ENCODE measurements at regions not wholly inside any gene's neighbourhood (a gene's known extent, or its start where the extent isn't known, plus 50 kb on each side); places are given as distances from the start of the nearest gene placed in this dataset.

- TF ChIP-seq CTCF (IDR thresholded peaks at IDR 0.05; ENCODE audit: insufficient read depth, low read depth, low read length, missing control alignments): no peak
- no peak for DNase-seq (ENCODE audit: low read depth)
- H3K4me3 ChIP-seq (ENCODE audit: low read length): no peak overlapping the region
These were observed 280.9 kb upstream of the EEF2KMT start for GRCh38 chr16:5378531-5378930.

- no peak for DNase-seq (ENCODE audit: low read depth)
- H3K4me3 ChIP-seq (ENCODE audit: low read length): no peak overlapping the region
- no peak for TF ChIP-seq CTCF (IDR thresholded peaks at IDR 0.05; ENCODE audit: insufficient read depth, low read depth, low read length, missing control alignments)
These were observed 279.8 kb upstream of the EEF2KMT start for GRCh38 chr16:5377280-5377898.

GRCh38 chr16:5374184-5374583 is 276.6 kb upstream of the EEF2KMT start:
- no peak for TF ChIP-seq CTCF (IDR thresholded peaks at IDR 0.05; ENCODE audit: insufficient read depth, low read depth, low read length, missing control alignments)

GRCh38 chr16:5367951-5368350 is 270.4 kb upstream of the EEF2KMT start:
- no peak for TF ChIP-seq CTCF (IDR thresholded peaks at IDR 0.05; ENCODE audit: insufficient read depth, low read depth, low read length, missing control alignments)
- no peak overlapping the region for H3K4me3 ChIP-seq (ENCODE audit: low read length)
- DNase-seq (ENCODE audit: low read depth): no peak

More at GRCh38 chr16:5374184-5374583, 276.6 kb upstream of the EEF2KMT start:
- no peak for DNase-seq (ENCODE audit: low read depth)
- H3K4me3 ChIP-seq (ENCODE audit: low read length): no peak overlapping the region

GRCh38 chr16:5366126-5366525 is 268.5 kb upstream of the EEF2KMT start:
- TF ChIP-seq CTCF (IDR thresholded peaks at IDR 0.05; ENCODE audit: insufficient read depth, low read depth, low read length, missing control alignments): no peak
- DNase-seq (ENCODE audit: low read depth): no peak
- no peak overlapping the region for H3K4me3 ChIP-seq (ENCODE audit: low read length)

GRCh38 chr16:5364186-5364585 is 266.6 kb upstream of the EEF2KMT start:
- no peak for TF ChIP-seq CTCF (IDR thresholded peaks at IDR 0.05; ENCODE audit: insufficient read depth, low read depth, low read length, missing control alignments)
- no peak for DNase-seq (ENCODE audit: low read depth)
- no peak overlapping the region for H3K4me3 ChIP-seq (ENCODE audit: low read length)

GRCh38 chr16:5361322-5361721 is 263.7 kb upstream of the EEF2KMT start:
- no peak for DNase-seq (ENCODE audit: low read depth)
- TF ChIP-seq CTCF (IDR thresholded peaks at IDR 0.05; ENCODE audit: insufficient read depth, low read depth, low read length, missing control alignments): no peak
- no peak overlapping the region for H3K4me3 ChIP-seq (ENCODE audit: low read length)

Data from epithelial cell of esophagus (primary cell).